Transverse colon (tissue), 4 donors: ENCODE measurements at regions not wholly inside any gene's neighbourhood (a gene's known extent, or its start where the extent isn't known, plus 50 kb on each side); places are given as distances from the start of the nearest gene placed in this dataset.

Experiments used
- POLR2A ChIP-seq: fragments of 450-650 bp; IDR thresholded peaks from one replicate; pipeline ENCODE4 v1.6.1; 2016; ENCODE audit warnings: antibody characterized with exemption, mild to moderate bottlenecking, moderate library complexity
- POLR2AphosphoS5 ChIP-seq, 3 donors: sonication (generic); formaldehyde crosslinking; IDR thresholded peaks; one replicate each; pipeline ENCODE4 v1.6.1; 2016; ENCODE audit warnings: antibody characterized with exemption in 3 of 3
- TF ChIP-seq, protein P1 (sequence below), 5 experiments: fragments of 200-600 bp in 3 of 5; fragments of 450-650 bp in 2 of 5; sonication (generic) in 3 of 5; IDR thresholded peaks; 1 replicate in 2 of 5; 2 replicates in 3 of 5; pipeline ENCODE4 v1.5.1; 2016 to 2017; ENCODE audit warnings: antibody characterized with exemption in 5 of 5, inconsistent platforms in 3 of 5, mild to moderate bottlenecking in 2 of 5, moderate library complexity in 1 of 5

GRCh38 chr4:75126058-75126457, 193.1 kb downstream of the PARM1 start:
- TF ChIP-seq, protein P1, sequence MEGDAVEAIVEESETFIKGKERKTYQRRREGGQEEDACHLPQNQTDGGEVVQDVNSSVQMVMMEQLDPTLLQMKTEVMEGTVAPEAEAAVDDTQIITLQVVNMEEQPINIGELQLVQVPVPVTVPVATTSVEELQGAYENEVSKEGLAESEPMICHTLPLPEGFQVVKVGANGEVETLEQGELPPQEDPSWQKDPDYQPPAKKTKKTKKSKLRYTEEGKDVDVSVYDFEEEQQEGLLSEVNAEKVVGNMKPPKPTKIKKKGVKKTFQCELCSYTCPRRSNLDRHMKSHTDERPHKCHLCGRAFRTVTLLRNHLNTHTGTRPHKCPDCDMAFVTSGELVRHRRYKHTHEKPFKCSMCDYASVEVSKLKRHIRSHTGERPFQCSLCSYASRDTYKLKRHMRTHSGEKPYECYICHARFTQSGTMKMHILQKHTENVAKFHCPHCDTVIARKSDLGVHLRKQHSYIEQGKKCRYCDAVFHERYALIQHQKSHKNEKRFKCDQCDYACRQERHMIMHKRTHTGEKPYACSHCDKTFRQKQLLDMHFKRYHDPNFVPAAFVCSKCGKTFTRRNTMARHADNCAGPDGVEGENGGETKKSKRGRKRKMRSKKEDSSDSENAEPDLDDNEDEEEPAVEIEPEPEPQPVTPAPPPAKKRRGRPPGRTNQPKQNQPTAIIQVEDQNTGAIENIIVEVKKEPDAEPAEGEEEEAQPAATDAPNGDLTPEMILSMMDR (IDR thresholded peaks at IDR 0.05), result no peak
- TF ChIP-seq POLR2AphosphoS5 (IDR thresholded peaks at IDR 0.05) (no peak), POLR2A (no peak)
